SK-N-SH (cell line): ENCODE measurements at regions not wholly inside any gene's neighbourhood (a gene's known extent, or its start where the extent isn't known, plus 50 kb on each side); places are given as distances from the start of the nearest gene placed in this dataset.

Experiments used
- CTCF ChIA-PET: fragments of 300-600, 350-600 bp; formaldehyde crosslinking; extraction: SDS; loops from one replicate; lab custom pipeline; 2021; lab: Yijun Ruan, JAX
- POLR2A ChIA-PET: fragments of 350-600 bp; sonication (Branson Sonifier 250); formaldehyde crosslinking; extraction: SDS; loops from one replicate; lab custom pipeline; 2020; ENCODE audit warnings: antibody characterized with exemption, inconsistent platforms; lab: Yijun Ruan, JAX
- DNase-seq: peaks from one replicate; pipeline ENCODE4 v3.0.0; 2012
- H2AFZ ChIP-seq: fragments of 200-600 bp; sonication (generic); 2 replicates; pipeline ENCODE4 v1.8.1; 2016; ENCODE audit warnings: antibody characterized with exemption, mild to moderate bottlenecking, low read depth
- H3F3A ChIP-seq: fragments of 200-600 bp; sonication (generic); replicated peaks from 2 replicates; pipeline ENCODE3; 2016; ENCODE audit warnings: antibody characterized with exemption, mild to moderate bottlenecking; ENCODE audit not compliant: insufficient read depth
- H3K27ac ChIP-seq, 2 experiments: fragments of 200-500 bp in 1 of 2; fragments of 200-600 bp in 1 of 2; sonication (Bioruptor generic) in 1 of 2; sonication (generic), shearing (Covaris generic) in 1 of 2; 2 replicates each; pipeline versions ENCODE4 v1.5.1 to v1.6.1; 2014 to 2016; ENCODE audit warnings: low read depth in 2 of 2, inconsistent platforms in 1 of 2, low read length in 1 of 2, mild to moderate bottlenecking in 1 of 2, mixed read lengths in 1 of 2
- H3K27me3 ChIP-seq: fragments of 200-600 bp; sonication (generic), shearing (Covaris generic); 2 replicates; pipeline ENCODE4 v1.6.1; 2016; ENCODE audit warnings: mixed run types; ENCODE audit not compliant: insufficient read depth
- H3K36me3 ChIP-seq, 2 experiments: fragments of 200-500 bp in 1 of 2; fragments of 200-600 bp in 1 of 2; sonication (Bioruptor generic) in 1 of 2; sonication (generic) in 1 of 2; replicated peaks in 1 of 2; 2 replicates each; pipeline versions ENCODE3 to v1.5.1; 2014 to 2016; ENCODE audit warnings: low read length in 1 of 2, mild to moderate bottlenecking in 1 of 2; ENCODE audit not compliant: insufficient read depth in 2 of 2, control insufficient read depth in 1 of 2
- H3K4me1 ChIP-seq, 2 experiments: fragments of 200-500 bp in 1 of 2; fragments of 200-600 bp in 1 of 2; sonication (Bioruptor generic) in 1 of 2; sonication (generic), shearing (Covaris generic) in 1 of 2; 2 replicates each; pipeline versions ENCODE4 v1.5.1 to v1.6.1; 2014 to 2016; ENCODE audit warnings: low read depth in 1 of 2, low read length in 1 of 2, mixed run types in 1 of 2; ENCODE audit not compliant: insufficient read depth in 2 of 2, control insufficient read depth in 1 of 2
- H3K4me2 ChIP-seq: fragments of 200-600 bp; sonication (generic), shearing (Covaris generic); 2 replicates; pipeline ENCODE4 v1.6.1; 2017; ENCODE audit warnings: mixed run types
- H3K4me3 ChIP-seq, 2 experiments: fragments of 200-500 bp in 1 of 2; fragments of 200-600 bp in 1 of 2; sonication (Bioruptor generic) in 1 of 2; sonication (generic), shearing (Covaris generic) in 1 of 2; 2 replicates each; pipeline versions ENCODE4 v1.5.1 to v1.8.1; 2014 to 2016; ENCODE audit warnings: low read depth in 2 of 2, inconsistent platforms in 1 of 2, low read length in 1 of 2, mild to moderate bottlenecking in 1 of 2, mixed read lengths in 1 of 2, moderate library complexity in 1 of 2
- H3K79me2 ChIP-seq: fragments of 200-600 bp; sonication (generic); 2 replicates; pipeline ENCODE4 v1.8.1; 2017; ENCODE audit warnings: mild to moderate bottlenecking; ENCODE audit not compliant: insufficient read depth
- H3K9ac ChIP-seq: fragments of 200-600 bp; sonication (generic); 2 replicates; pipeline ENCODE4 v1.6.1; 2017; ENCODE audit warnings: mixed run types
- H3K9me2 ChIP-seq: fragments of 200-600 bp; sonication (generic); 2 replicates; pipeline ENCODE4 v1.6.1; 2017; ENCODE audit warnings: mixed run types
- H3K9me3 ChIP-seq: fragments of 200-600 bp; sonication (generic); 2 replicates; pipeline ENCODE4 v1.6.1; 2017; ENCODE audit warnings: mixed run types, mild to moderate bottlenecking, moderate library complexity
- H4K20me1 ChIP-seq: fragments of 200-600 bp; sonication (generic); 2 replicates; pipeline ENCODE4 v1.6.1; 2017; ENCODE audit warnings: mild to moderate bottlenecking, mixed run types; ENCODE audit not compliant: insufficient read depth
- CHD2 ChIP-seq: fragments of 150-350 bp; IDR thresholded peaks from 2 replicates; pipeline ENCODE4 v1.6.1; 2018; ENCODE audit warnings: low read length; ENCODE audit not compliant: partially characterized antibody
- ELF1 ChIP-seq: IDR thresholded peaks from 2 replicates; pipeline ENCODE4 v1.4.0; 2012
- EP300 ChIP-seq, 2 experiments: IDR thresholded peaks; 2 replicates each; pipeline versions ENCODE4 v1.4.0 to v1.6.1; 2012; ENCODE audit warnings: borderline replicate concordance in 1 of 2, low read depth in 1 of 2, low read length in 1 of 2
- FOXJ3 ChIP-seq: sonication (generic); formaldehyde crosslinking; IDR thresholded peaks from 2 replicates; pipeline ENCODE4 v1.5.1; 2020; ENCODE audit warnings: mild to moderate bottlenecking, missing genetic modification reagents
- GABPA ChIP-seq: IDR thresholded peaks from 2 replicates; pipeline ENCODE4 v1.4.0; 2012; ENCODE audit warnings: low read depth, mild to moderate bottlenecking
- GATA2 ChIP-seq: sonication (generic); formaldehyde crosslinking; IDR thresholded peaks from 2 replicates; pipeline ENCODE4 v1.5.0; 2020; ENCODE audit warnings: mild to moderate bottlenecking, missing genetic modification reagents
- IRF3 ChIP-seq: fragments of 150-350 bp; IDR thresholded peaks from 2 replicates; pipeline ENCODE4 v1.6.1; 2016; ENCODE audit warnings: mild to moderate bottlenecking, low read depth, low read length
- JUND ChIP-seq: IDR thresholded peaks from 2 replicates; pipeline ENCODE4 v1.4.0; 2012
- MEF2A ChIP-seq: IDR thresholded peaks from 2 replicates; pipeline ENCODE4 v1.4.0; 2012; ENCODE audit warnings: low read depth, borderline replicate concordance
- MXI1 ChIP-seq: IDR thresholded peaks from 2 replicates; pipeline ENCODE4 v1.6.1; 2012; ENCODE audit warnings: mild to moderate bottlenecking, low read depth, low read length, improper control_type of control experiment
- NRF1 ChIP-seq: IDR thresholded peaks from 2 replicates; pipeline ENCODE4 v1.6.1; 2012; ENCODE audit warnings: low read depth, mild to moderate bottlenecking, low read length
- POLR2AphosphoS5 ChIP-seq: IDR thresholded peaks from 2 replicates; pipeline ENCODE4 v1.6.1; 2012; ENCODE audit warnings: low read depth, low read length
- RAD21 ChIP-seq: IDR thresholded peaks from 2 replicates; pipeline ENCODE4 v1.6.1; 2012; ENCODE audit warnings: mild to moderate bottlenecking, low read length
- RFX5 ChIP-seq: IDR thresholded peaks from 2 replicates; pipeline ENCODE4 v1.6.1; 2012; ENCODE audit warnings: mild to moderate bottlenecking, improper control_type of control experiment, low read length
- RXRA ChIP-seq: IDR thresholded peaks from 2 replicates; pipeline ENCODE4 v1.4.0; 2012; ENCODE audit warnings: low read depth, mild to moderate bottlenecking, borderline replicate concordance
- SMC3 ChIP-seq: IDR thresholded peaks from 2 replicates; pipeline ENCODE4 v1.6.1; 2012; ENCODE audit warnings: low read depth, low read length, improper control_type of control experiment
- USF2 ChIP-seq: fragments of 150-350 bp; IDR thresholded peaks from 2 replicates; pipeline ENCODE4 v1.6.1; 2017; ENCODE audit warnings: antibody characterized with exemption, low read length, low read depth, borderline replicate concordance
- YY1 ChIP-seq: IDR thresholded peaks from 2 replicates; pipeline ENCODE4 v1.4.0; 2012; ENCODE audit warnings: low read depth, mild to moderate bottlenecking
- ZBTB33 ChIP-seq: IDR thresholded peaks from 2 replicates; pipeline ENCODE4 v1.4.0; 2012; ENCODE audit warnings: low read depth, borderline replicate concordance
- WGBS: methylation state at CpG from one replicate; pipeline ENCODE4 v1.1.6; 2017; ENCODE audit warnings: low lambda C conversion rate; 5-methylcytosine and 5-hydroxymethylcytosine counted together

- Histone ChIP-seq H3K4me2 (peak overlapping the region; percentile 1; the same call in 1 of the 2 replicates), H3K27ac (no peak overlapping the region), H2AFZ (no peak overlapping the region), H3K9me2 (no peaks in the 10 kb centered on the region), H3K9ac (no peak overlapping the region), H3F3A (no peaks in the 10 kb centered on the region), H3K36me3 (no peaks in the 10 kb centered on the region), H3K4me1 (peaks cover 0 to 4% of the 10 kb centered on the region in 2 experiments; a peak in 2 of 4 replicates), H3K9me3 (no peaks in the 10 kb centered on the region), H4K20me1 (no peaks in the 10 kb centered on the region), H3K4me3 (no peak overlapping the region), H3K79me2 (no peaks in the 10 kb centered on the region), H3K27me3 (no peaks in the 10 kb centered on the region)
- TF ChIP-seq YY1 = no peak
- TF ChIP-seq FOXJ3 (CRISPR knock-in tag) = no peak
- no peak for TF ChIP-seq POLR2AphosphoS5
- TF ChIP-seq IRF3 = no peak
- no peak for TF ChIP-seq ELF1
- TF ChIP-seq MEF2A = no peak
- 55% methylated on average over 3 of the region's 3 CpGs for WGBS
- ChIA-PET CTCF (no interaction called here), POLR2A (no interaction called here)
- no peak for DNase-seq
Observed at GRCh38 chr5:74954919-74955318, 88.7 kb upstream of the FAM169A start.

GRCh38 chr5:74953937-74954720 lies 87.9 kb upstream of the FAM169A start:
- Histone ChIP-seq H3F3A (no peaks in the 10 kb centered on the region), H3K79me2 (no peaks in the 10 kb centered on the region), H3K9me2 (no peaks in the 10 kb centered on the region), H3K36me3 (no peaks in the 10 kb centered on the region), H2AFZ (0 out of 2 replicates have a peak overlapping the region, but pooled peaks have one; percentile 13), H3K9ac (no peak overlapping the region), H4K20me1 (no peaks in the 10 kb centered on the region), H3K4me2 (no peak overlapping the region; the same call in 1 of the 2 replicates), H3K9me3 (no peaks in the 10 kb centered on the region), H3K27me3 (no peaks in the 10 kb centered on the region), H3K4me1 (peaks cover 0 to 10% of the 10 kb centered on the region in 2 experiments; a peak in 2 of 4 replicates), H3K27ac (no peak overlapping the region), H3K4me3 (no peak overlapping the region)
- ChIA-PET POLR2A (no interaction called here), CTCF (interaction anchor here (0.6 kb wide), 1 partner anchor 10 kb away, joined by 4 read pairs; no protein-coding TSS in a partner anchor)
- whole genome bisulfite sequencing = 36% methylated on average over 8 of the region's 8 CpGs
- DNase-seq = no peak
- no peak for TF ChIP-seq NRF1
- TF ChIP-seq EP300 (IDR thresholded peaks at IDR 0.05; ENCODE audit: borderline replicate concordance in 1 of 2, low read depth in 1 of 2, low read length in 1 of 2) = no peak
- no peak for TF ChIP-seq GABPA
- TF ChIP-seq CHD2 = no peak
- no peak for TF ChIP-seq ZBTB33
- no peak for TF ChIP-seq USF2
- TF ChIP-seq GATA2 (CRISPR knock-in tag) = no peak
- no peak for TF ChIP-seq MXI1
- TF ChIP-seq JUND = no peak
- no peak for TF ChIP-seq YY1
- no peak for TF ChIP-seq SMC3
- no peak for TF ChIP-seq RFX5
- TF ChIP-seq RAD21 = no peak
- TF ChIP-seq RXRA = no peak
- no peak for TF ChIP-seq ELF1
- no peak for TF ChIP-seq MEF2A
